ENCODE measurements at regions not wholly inside any gene's neighbourhood (a gene's known extent, or its start where the extent isn't known, plus 50 kb on each side); places are given as distances from the start of the nearest gene placed in this dataset.

GRCh38 chr2:200084036-200084435 is 128.7 kb downstream of the MAIP1 start:
- no peak for DNase-seq
- no peak overlapping the region for H3K4me3 ChIP-seq (ENCODE audit: low read length)
- no peak overlapping the region for H3K27ac ChIP-seq (ENCODE audit: low read depth, low read length)
- ChIA-PET POLR2A (no interaction called here), CTCF (no interaction called here)
- Mint-ChIP-seq H3K36me3 (no peaks in the 10 kb centered on the region), H3K4me1 (peaks cover 0 to 1% (median 0%) of the 10 kb centered on the region in 7 donors), H3K27ac (no peak overlapping the region), H3K27me3 (peaks cover 4 to 20% (median 14%) of the 10 kb centered on the region in 5 donors), H3K9me3 (no peaks in the 10 kb centered on the region), H3K4me3 (no peak overlapping the region)
- intact Hi-C loops (cut with micrococcal nuclease) = no loop called here
- H3K9me3 ChIP-seq (ENCODE audit: control insufficient read depth in 2 of 3, low read length in 3 of 3) = no peaks in the 10 kb centered on the region
- H3K27me3 ChIP-seq (ENCODE audit: control insufficient read depth in 2 of 2, insufficient read depth in 2 of 2, low read length in 2 of 2) = no peaks in the 10 kb centered on the region
- H3K36me3 ChIP-seq (ENCODE audit: control insufficient read depth in 2 of 3, insufficient read depth in 3 of 3, low read length in 3 of 3) = no peaks in the 10 kb centered on the region
- ATAC-seq = no peak
- no peaks in the 10 kb centered on the region for H3K4me1 ChIP-seq (ENCODE audit: control insufficient read depth in 2 of 2, insufficient read depth in 2 of 2, low read length in 2 of 2)

- intact Hi-C loops (cut with micrococcal nuclease) = no loop called here
- Mint-ChIP-seq H3K27me3 (peaks cover 0 to 17% (median 9%) of the 10 kb centered on the region in 5 donors), H3K4me3 (no peak overlapping the region), H3K9me3 (peaks cover 0 to 2% (median 0%) of the 10 kb centered on the region in 11 donors), H3K36me3 (no peaks in the 10 kb centered on the region), H3K27ac (peak overlapping the region in 1 of 9 donors; percentile 32), H3K4me1 (no peaks in the 10 kb centered on the region)
- H3K27ac ChIP-seq (ENCODE audit: low read depth, low read length) = no peak overlapping the region
- no peak overlapping the region for H3K4me3 ChIP-seq (ENCODE audit: low read length)
- H3K9me3 ChIP-seq (ENCODE audit: control insufficient read depth in 2 of 3, low read length in 3 of 3) = no peaks in the 10 kb centered on the region
- CTCF ChIA-PET = no interaction called here
- POLR2A ChIA-PET = no interaction called here
- no peaks in the 10 kb centered on the region for H3K27me3 ChIP-seq (ENCODE audit: control insufficient read depth in 2 of 2, insufficient read depth in 2 of 2, low read length in 2 of 2)
- DNase-seq = no peak
- ATAC-seq = no peak
- H3K4me1 ChIP-seq (ENCODE audit: control insufficient read depth in 2 of 2, insufficient read depth in 2 of 2, low read length in 2 of 2) = no peaks in the 10 kb centered on the region
- no peaks in the 10 kb centered on the region for H3K36me3 ChIP-seq (ENCODE audit: control insufficient read depth in 2 of 3, insufficient read depth in 3 of 3, low read length in 3 of 3)
These were observed 131.5 kb downstream of the MAIP1 start for GRCh38 chr2:200086911-200087310.

- peak overlapping the region in 1 of 9 donors; percentile 13 for H3K27ac Mint-ChIP-seq
- ATAC-seq = no peak
- Histone ChIP-seq H3K27me3 (ENCODE audit: control insufficient read depth in 2 of 2, insufficient read depth in 2 of 2, low read length in 2 of 2) (no peaks in the 10 kb centered on the region), H3K4me1 (ENCODE audit: control insufficient read depth in 2 of 2, insufficient read depth in 2 of 2, low read length in 2 of 2) (no peaks in the 10 kb centered on the region), H3K36me3 (ENCODE audit: control insufficient read depth in 2 of 3, insufficient read depth in 3 of 3, low read length in 3 of 3) (no peaks in the 10 kb centered on the region), H3K27ac (ENCODE audit: low read depth, low read length) (no peak overlapping the region), H3K9me3 (ENCODE audit: control insufficient read depth in 2 of 3, low read length in 3 of 3) (no peaks in the 10 kb centered on the region), H3K4me3 (ENCODE audit: low read length) (no peak overlapping the region)
- H3K27me3 Mint-ChIP-seq = peaks cover 3 to 21% (median 9%) of the 10 kb centered on the region in 5 donors
- ChIA-PET CTCF (no interaction called here), POLR2A (no interaction called here)
- no peaks in the 10 kb centered on the region for H3K36me3 Mint-ChIP-seq
- no peak for DNase-seq
- H3K9me3 Mint-ChIP-seq = peaks cover 0 to 2% (median 0%) of the 10 kb centered on the region in 11 donors
- no peaks in the 10 kb centered on the region for H3K4me1 Mint-ChIP-seq
- intact Hi-C loops (cut with micrococcal nuclease) = no loop called here
- H3K4me3 Mint-ChIP-seq = no peak overlapping the region
These were observed 132.1 kb downstream of the MAIP1 start for GRCh38 chr2:200087451-200087850.

- Mint-ChIP-seq H3K9me3 (peaks cover 0 to 2% (median 0%) of the 10 kb centered on the region in 11 donors), H3K27me3 (peaks cover 5 to 15% (median 11%) of the 10 kb centered on the region in 5 donors), H3K4me1 (no peaks in the 10 kb centered on the region), H3K4me3 (no peak overlapping the region), H3K27ac (no peak overlapping the region), H3K36me3 (no peaks in the 10 kb centered on the region)
- H3K27ac ChIP-seq (ENCODE audit: low read depth, low read length) = no peak overlapping the region
- DNase-seq = no peak
- CTCF ChIA-PET = interaction anchor here (1.3 kb wide), 1 partner anchor 12 kb away, joined by 3 read pairs; no protein-coding TSS in a partner anchor
- POLR2A ChIA-PET = no interaction called here
- intact Hi-C loops (cut with micrococcal nuclease) = no loop called here
- no peak for ATAC-seq
- H3K27me3 ChIP-seq (ENCODE audit: control insufficient read depth in 2 of 2, insufficient read depth in 2 of 2, low read length in 2 of 2) = no peaks in the 10 kb centered on the region
- no peaks in the 10 kb centered on the region for H3K9me3 ChIP-seq (ENCODE audit: control insufficient read depth in 2 of 3, low read length in 3 of 3)
- no peak overlapping the region for H3K4me3 ChIP-seq (ENCODE audit: low read length)
- no peaks in the 10 kb centered on the region for H3K36me3 ChIP-seq (ENCODE audit: control insufficient read depth in 2 of 3, insufficient read depth in 3 of 3, low read length in 3 of 3)
- no peaks in the 10 kb centered on the region for H3K4me1 ChIP-seq (ENCODE audit: control insufficient read depth in 2 of 2, insufficient read depth in 2 of 2, low read length in 2 of 2)
These were observed 133.8 kb downstream of the MAIP1 start for GRCh38 chr2:200089040-200089755.

GRCh38 chr2:200089756-200090109 is 134.4 kb downstream of the MAIP1 start:
- CTCF ChIA-PET = interaction anchor here (1.3 kb wide), 1 partner anchor 11 kb away, joined by 3 read pairs; no protein-coding TSS in a partner anchor
- Mint-ChIP-seq H3K4me3 (no peak overlapping the region), H3K27me3 (peaks cover 5 to 15% (median 11%) of the 10 kb centered on the region in 5 donors), H3K9me3 (peaks cover 0 to 2% (median 0%) of the 10 kb centered on the region in 11 donors), H3K4me1 (no peaks in the 10 kb centered on the region), H3K36me3 (no peaks in the 10 kb centered on the region), H3K27ac (no peak overlapping the region)
- Histone ChIP-seq H3K4me1 (ENCODE audit: control insufficient read depth in 2 of 2, insufficient read depth in 2 of 2, low read length in 2 of 2) (no peaks in the 10 kb centered on the region), H3K27ac (ENCODE audit: low read depth, low read length) (no peak overlapping the region), H3K27me3 (ENCODE audit: control insufficient read depth in 2 of 2, insufficient read depth in 2 of 2, low read length in 2 of 2) (no peaks in the 10 kb centered on the region), H3K36me3 (ENCODE audit: control insufficient read depth in 2 of 3, insufficient read depth in 3 of 3, low read length in 3 of 3) (no peaks in the 10 kb centered on the region), H3K9me3 (ENCODE audit: control insufficient read depth in 2 of 3, low read length in 3 of 3) (no peaks in the 10 kb centered on the region), H3K4me3 (ENCODE audit: low read length) (no peak overlapping the region)
- ATAC-seq (no peak), DNase-seq (no peak)
- intact Hi-C loops (cut with micrococcal nuclease) = no loop called here
- POLR2A ChIA-PET = no interaction called here

- Histone ChIP-seq H3K4me1 (ENCODE audit: control insufficient read depth in 2 of 2, insufficient read depth in 2 of 2, low read length in 2 of 2) (no peaks in the 10 kb centered on the region), H3K27me3 (ENCODE audit: control insufficient read depth in 2 of 2, insufficient read depth in 2 of 2, low read length in 2 of 2) (no peaks in the 10 kb centered on the region), H3K4me3 (ENCODE audit: low read length) (no peak overlapping the region), H3K9me3 (ENCODE audit: control insufficient read depth in 2 of 3, low read length in 3 of 3) (no peaks in the 10 kb centered on the region), H3K36me3 (ENCODE audit: control insufficient read depth in 2 of 3, insufficient read depth in 3 of 3, low read length in 3 of 3) (no peaks in the 10 kb centered on the region), H3K27ac (ENCODE audit: low read depth, low read length) (no peak overlapping the region)
- intact Hi-C loops (cut with micrococcal nuclease) = no loop called here
- POLR2A ChIA-PET = no interaction called here
- no peaks in the 10 kb centered on the region for H3K36me3 Mint-ChIP-seq
- H3K4me1 Mint-ChIP-seq = no peaks in the 10 kb centered on the region
- H3K4me3 Mint-ChIP-seq = no peak overlapping the region
- ATAC-seq (no peak), DNase-seq (no peak)
- H3K27ac Mint-ChIP-seq = no peak overlapping the region
- peaks cover 5 to 12% (median 11%) of the 10 kb centered on the region in 5 donors for H3K27me3 Mint-ChIP-seq
- CTCF ChIA-PET = interaction anchor here (1.3 kb wide), 1 partner anchor 10 kb away, joined by 3 read pairs; no protein-coding TSS in a partner anchor
- H3K9me3 Mint-ChIP-seq = peaks cover 0 to 2% (median 0%) of the 10 kb centered on the region in 11 donors
These were observed 135.3 kb downstream of the MAIP1 start for GRCh38 chr2:200090683-200091082.

GRCh38 chr2:200091126-200091525 is 135.7 kb downstream of the MAIP1 start:
- H3K27ac Mint-ChIP-seq = peak overlapping the region in 1 of 9 donors; percentile 10
- Histone ChIP-seq H3K27me3 (ENCODE audit: control insufficient read depth in 2 of 2, insufficient read depth in 2 of 2, low read length in 2 of 2) (no peaks in the 10 kb centered on the region), H3K4me1 (ENCODE audit: control insufficient read depth in 2 of 2, insufficient read depth in 2 of 2, low read length in 2 of 2) (no peaks in the 10 kb centered on the region), H3K36me3 (ENCODE audit: control insufficient read depth in 2 of 3, insufficient read depth in 3 of 3, low read length in 3 of 3) (no peaks in the 10 kb centered on the region), H3K27ac (ENCODE audit: low read depth, low read length) (no peak overlapping the region), H3K4me3 (ENCODE audit: low read length) (no peak overlapping the region), H3K9me3 (ENCODE audit: control insufficient read depth in 2 of 3, low read length in 3 of 3) (no peaks in the 10 kb centered on the region)
- H3K27me3 Mint-ChIP-seq = peaks cover 5 to 12% (median 11%) of the 10 kb centered on the region in 5 donors
- ATAC-seq = no peak
- no peak overlapping the region for H3K4me3 Mint-ChIP-seq
- H3K9me3 Mint-ChIP-seq = peaks cover 0 to 2% (median 0%) of the 10 kb centered on the region in 11 donors
- intact Hi-C loops (cut with micrococcal nuclease) = no loop called here
- H3K4me1 Mint-ChIP-seq = no peaks in the 10 kb centered on the region
- no peak for DNase-seq
- POLR2A ChIA-PET = no interaction called here
- CTCF ChIA-PET = no interaction called here
- H3K36me3 Mint-ChIP-seq = no peaks in the 10 kb centered on the region

Data from naive thymus-derived CD4-positive, alpha-beta T cell (primary cell).